GM19025 (cell line): ENCODE measurements at regions not wholly inside any gene's neighbourhood (a gene's known extent, or its start where the extent isn't known, plus 50 kb on each side); places are given as distances from the start of the nearest gene placed in this dataset.
"Not testable (repeated sequence)": the region's sequence is repeated elsewhere in the genome, so short reads cannot be mapped to it uniquely, and the experiment has no call there.

Experiments used
- ATAC-seq: cut with Tn5 transposase; IDR thresholded peaks from one replicate; pipeline ENCODE4 v1.9.1; 2021; ENCODE audit warnings: mild to moderate bottlenecking, low read depth, moderate library complexity; ENCODE audit not compliant: unreplicated experiment

GRCh38 chr12:25681580-25681979, 128.5 kb upstream of the LMNTD1 start:
- ATAC-seq, result no peak

- no peak for ATAC-seq
Measured at GRCh38 chr12:25682421-25682820, 129.3 kb upstream of the LMNTD1 start.

- no peak for ATAC-seq
Measured at GRCh38 chr12:25684070-25684469, 131.0 kb upstream of the LMNTD1 start.

- ATAC-seq, result no peak
Measured at GRCh38 chr12:25686351-25686750, 133.3 kb upstream of the LMNTD1 start.

- no peak for ATAC-seq
Measured at GRCh38 chr12:25687226-25687625, 134.1 kb upstream of the LMNTD1 start.

- not testable (repeated sequence) for ATAC-seq
Measured at GRCh38 chr12:25688851-25689250, 135.8 kb upstream of the LMNTD1 start.

GRCh38 chr12:25689996-25690501, 137.0 kb upstream of the LMNTD1 start:
- ATAC-seq, result no peak

GRCh38 chr12:25690996-25691864, 138.1 kb upstream of the LMNTD1 start:
- no peak for ATAC-seq

- no peak for ATAC-seq
Measured at GRCh38 chr12:25691865-25692114, 138.7 kb upstream of the LMNTD1 start.

GRCh38 chr12:25692115-25693035, 139.3 kb upstream of the LMNTD1 start:
- no peak for ATAC-seq

- ATAC-seq, result no peak
Measured at GRCh38 chr12:25694072-25694471, 141.0 kb upstream of the LMNTD1 start.

GRCh38 chr12:25695574-25695973, 142.5 kb upstream of the LMNTD1 start:
- ATAC-seq, result no peak

- ATAC-seq, result no peak
Measured at GRCh38 chr12:25698772-25699171, 145.7 kb upstream of the LMNTD1 start.

GRCh38 chr12:25699454-25699853, 146.4 kb upstream of the LMNTD1 start:
- no peak for ATAC-seq

- ATAC-seq, result no peak
Measured at GRCh38 chr12:25701290-25701689, 148.2 kb upstream of the LMNTD1 start.

- no peak for ATAC-seq
Measured at GRCh38 chr12:25702553-25702952, 149.5 kb upstream of the LMNTD1 start.

- no peak for ATAC-seq
Measured at GRCh38 chr12:25705261-25705660, 152.2 kb upstream of the LMNTD1 start.

- not testable (repeated sequence) for ATAC-seq
Measured at GRCh38 chr12:25706646-25707045, 153.6 kb upstream of the LMNTD1 start.

- ATAC-seq, result no peak
Measured at GRCh38 chr12:25707056-25707455, 154.0 kb upstream of the LMNTD1 start.

GRCh38 chr12:25708661-25709060, 155.6 kb upstream of the LMNTD1 start:
- no peak for ATAC-seq

GRCh38 chr12:25710128-25710527, 157.0 kb upstream of the LMNTD1 start:
- no peak for ATAC-seq
